Central memory CD8-positive, alpha-beta T cell (primary cell): ENCODE measurements at regions not wholly inside any gene's neighbourhood (a gene's known extent, or its start where the extent isn't known, plus 50 kb on each side); places are given as distances from the start of the nearest gene placed in this dataset.

Experiments
- ATAC-seq: fragments of 150-1000 bp; cut with Tn5 transposase; replicated peaks from 2 replicates; pipeline ENCODE4 v1.10.0; 2022; ENCODE audit warnings: mild to moderate bottlenecking, moderate FRiP score, moderate number of reproducible peaks; ENCODE audit not compliant: poor library complexity, severe bottlenecking; ENCODE audit errors: extremely low read depth
- DNase-seq, 2 donors: peaks; one replicate each; pipeline ENCODE4 v3.0.0; 2021; ENCODE audit warnings: low spot score in 2 of 2
- H3K27ac Mint-ChIP-seq: one replicate; pipeline ENCODE4 v1.8.0; 2022; ENCODE audit warnings: low read depth, mild to moderate bottlenecking, moderate library complexity, mixed read lengths
- H3K27me3 Mint-ChIP-seq: one replicate; pipeline ENCODE4 v1.8.0; 2022; ENCODE audit warnings: mixed read lengths
- H3K36me3 Mint-ChIP-seq: one replicate; pipeline ENCODE4 v1.8.0; 2022; ENCODE audit warnings: mild to moderate bottlenecking, moderate library complexity, mixed read lengths; ENCODE audit not compliant: insufficient read depth
- H3K4me1 Mint-ChIP-seq: one replicate; pipeline ENCODE4 v1.8.0; 2022; ENCODE audit warnings: mixed read lengths
- H3K4me3 Mint-ChIP-seq: one replicate; pipeline ENCODE4 v1.8.0; 2022; ENCODE audit warnings: mild to moderate bottlenecking, moderate library complexity, mixed read lengths
- H3K9me3 Mint-ChIP-seq: one replicate; pipeline ENCODE4 v1.8.0; 2022; ENCODE audit warnings: mixed read lengths

GRCh38 chr1:2939041-2939552, 82.2 kb upstream of the ACTRT2 start:
- DNase-seq (no peak), ATAC-seq (no peak)
- Mint-ChIP-seq H3K4me3 (no peak overlapping the region), H3K4me1 (no peaks in the 10 kb centered on the region), H3K27me3 (peaks cover 9% of the 10 kb centered on the region), H3K27ac (no peak overlapping the region), H3K36me3 (no peaks in the 10 kb centered on the region), H3K9me3 (peaks cover 11% of the 10 kb centered on the region)

GRCh38 chr1:2940178-2940577, 81.1 kb upstream of the ACTRT2 start:
- Mint-ChIP-seq H3K36me3 (no peaks in the 10 kb centered on the region), H3K4me1 (no peaks in the 10 kb centered on the region), H3K9me3 (peaks cover 11% of the 10 kb centered on the region), H3K4me3 (no peak overlapping the region), H3K27ac (no peak overlapping the region), H3K27me3 (peaks cover 9% of the 10 kb centered on the region)
- DNase-seq (no peak), ATAC-seq (no peak)

- H3K36me3 Mint-ChIP-seq, result no peaks in the 10 kb centered on the region
- peaks cover 11% of the 10 kb centered on the region for H3K9me3 Mint-ChIP-seq
- no peak overlapping the region for H3K27ac Mint-ChIP-seq
Observed at GRCh38 chr1:2941040-2941439, 80.2 kb upstream of the ACTRT2 start.

DNA sequence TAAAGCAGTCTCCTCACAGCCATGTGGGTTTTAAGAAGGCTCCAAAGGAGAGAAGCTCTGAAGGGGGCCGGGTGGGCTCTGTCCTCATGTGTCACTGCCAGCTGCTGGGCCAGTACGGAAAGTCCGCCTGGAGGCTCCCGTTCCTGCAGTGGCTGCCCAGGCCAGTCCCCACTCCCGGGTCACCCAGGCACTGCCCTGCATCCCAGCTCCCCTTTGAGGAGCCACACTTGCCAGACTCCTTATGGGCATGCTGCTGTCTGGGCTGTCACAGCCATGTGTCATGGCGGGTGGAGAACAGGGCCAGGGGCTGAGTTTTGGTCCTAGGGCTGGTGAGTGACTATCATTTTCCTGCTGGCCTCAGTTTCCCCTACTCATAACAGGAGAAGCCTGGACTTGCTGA, 79.4 kb upstream of the ACTRT2 start:
- Mint-ChIP-seq H3K27me3 (peaks cover 9% of the 10 kb centered on the region), H3K36me3 (no peaks in the 10 kb centered on the region), H3K9me3 (peaks cover 11% of the 10 kb centered on the region), H3K4me1 (no peaks in the 10 kb centered on the region), H3K4me3 (no peak overlapping the region), H3K27ac (no peak overlapping the region)
- DNase-seq, result no peak
- no peak for ATAC-seq

More at GRCh38 chr1:2941040-2941439, 80.2 kb upstream of the ACTRT2 start:
- Mint-ChIP-seq H3K27me3 (peaks cover 9% of the 10 kb centered on the region), H3K4me1 (no peaks in the 10 kb centered on the region), H3K4me3 (no peak overlapping the region)
- DNase-seq (no peak), ATAC-seq (no peak)

- no peaks in the 10 kb centered on the region for H3K4me1 Mint-ChIP-seq
- peaks cover 9% of the 10 kb centered on the region for H3K27me3 Mint-ChIP-seq
- H3K4me3 Mint-ChIP-seq, result no peak overlapping the region
- ATAC-seq (no peak), DNase-seq (no peak)
- peaks cover 11% of the 10 kb centered on the region for H3K9me3 Mint-ChIP-seq
- H3K27ac Mint-ChIP-seq, result no peak overlapping the region
- H3K36me3 Mint-ChIP-seq, result no peaks in the 10 kb centered on the region
Observed at GRCh38 chr1:2942410-2942809, 78.9 kb upstream of the ACTRT2 start.

- no peaks in the 10 kb centered on the region for H3K36me3 Mint-ChIP-seq
- peaks cover 9% of the 10 kb centered on the region for H3K27me3 Mint-ChIP-seq
- H3K27ac Mint-ChIP-seq, result no peak overlapping the region
- H3K4me3 Mint-ChIP-seq, result no peak overlapping the region
- H3K9me3 Mint-ChIP-seq, result peaks cover 4% of the 10 kb centered on the region
- ATAC-seq (no peak), DNase-seq (no peak)
- no peaks in the 10 kb centered on the region for H3K4me1 Mint-ChIP-seq
Observed at GRCh38 chr1:2943686-2944260, 77.5 kb upstream of the ACTRT2 start.

DNA sequence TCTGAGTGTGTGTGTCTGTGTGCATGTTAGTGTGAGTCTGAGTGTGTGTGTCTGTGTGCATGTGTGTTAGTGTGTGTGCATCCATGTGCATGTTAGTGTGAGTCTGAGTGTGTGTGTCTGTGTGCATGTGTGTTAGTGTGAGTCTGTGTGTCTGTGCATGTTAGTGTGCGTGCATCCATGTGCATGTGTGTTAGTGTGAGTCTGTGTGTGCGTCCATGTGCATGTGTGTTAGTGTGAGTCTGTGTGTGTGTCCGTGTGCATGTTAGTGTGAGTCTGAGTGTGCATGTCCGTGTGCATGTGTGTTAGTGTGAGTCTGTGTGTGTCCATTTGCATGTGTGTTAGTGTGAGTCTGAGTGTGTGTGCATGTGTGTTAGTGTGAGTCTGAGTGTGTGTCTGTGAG, 76.6 kb upstream of the ACTRT2 start:
- Mint-ChIP-seq H3K27me3 (peaks cover 9% of the 10 kb centered on the region), H3K27ac (no peak overlapping the region), H3K9me3 (peaks cover 4% of the 10 kb centered on the region), H3K4me3 (no peak overlapping the region), H3K36me3 (no peaks in the 10 kb centered on the region), H3K4me1 (no peaks in the 10 kb centered on the region)
- ATAC-seq (no peak), DNase-seq (no peak)

DNA sequence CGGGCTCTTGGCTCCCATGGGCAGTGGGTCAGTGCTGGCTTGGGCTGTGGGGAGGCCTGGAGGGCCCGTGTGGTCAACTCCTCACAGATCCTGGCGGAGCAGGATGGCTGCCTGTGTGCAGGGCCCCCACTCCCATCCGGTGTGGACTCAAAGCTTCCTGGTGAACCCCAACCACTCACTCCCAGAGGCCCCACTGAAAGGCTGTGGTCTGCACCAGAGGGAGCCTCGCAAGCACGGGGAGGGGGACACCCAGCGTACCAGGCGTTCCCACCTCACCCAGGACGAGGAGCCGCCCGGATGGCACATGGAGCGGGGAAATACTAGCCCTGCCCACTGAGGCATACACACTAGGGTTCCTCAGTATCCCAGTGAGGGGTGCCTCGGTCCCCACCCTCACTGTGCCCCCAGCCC, 75.4 kb upstream of the ACTRT2 start:
- Mint-ChIP-seq H3K36me3 (no peaks in the 10 kb centered on the region), H3K27me3 (peaks cover 16% of the 10 kb centered on the region), H3K27ac (no peak overlapping the region), H3K9me3 (peaks cover 4% of the 10 kb centered on the region), H3K4me1 (no peaks in the 10 kb centered on the region), H3K4me3 (no peak overlapping the region)
- ATAC-seq (no peak), DNase-seq (no peak)

DNA sequence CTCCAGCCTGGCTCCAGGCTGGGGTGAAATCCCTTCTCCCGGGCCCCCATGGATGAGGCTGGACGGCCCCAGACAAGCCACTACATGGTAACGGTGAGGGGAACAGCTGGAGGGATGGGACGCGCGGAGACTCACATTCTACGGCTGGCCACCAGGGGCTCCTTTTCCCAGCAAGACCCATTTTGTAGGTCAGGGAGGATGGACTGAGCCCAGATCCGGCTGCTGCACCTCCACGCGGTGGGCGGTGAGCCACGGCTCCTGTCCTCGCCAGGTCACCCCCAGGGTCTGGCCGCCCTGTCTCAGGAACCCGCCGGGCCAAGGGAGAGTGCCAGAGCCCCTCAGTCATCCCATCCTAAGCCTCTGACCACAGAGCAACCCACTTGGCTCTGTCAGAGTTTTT, 75.0 kb upstream of the ACTRT2 start:
- Mint-ChIP-seq H3K9me3 (peaks cover 4% of the 10 kb centered on the region), H3K4me1 (no peaks in the 10 kb centered on the region), H3K27me3 (peaks cover 17% of the 10 kb centered on the region), H3K36me3 (no peaks in the 10 kb centered on the region), H3K4me3 (no peak overlapping the region), H3K27ac (no peak overlapping the region)
- ATAC-seq (no peak), DNase-seq (no peak)

- DNase-seq (no peak), ATAC-seq (no peak)
- no peaks in the 10 kb centered on the region for H3K9me3 Mint-ChIP-seq
- H3K36me3 Mint-ChIP-seq, result no peaks in the 10 kb centered on the region
- H3K27ac Mint-ChIP-seq, result no peak overlapping the region
- peaks cover 11% of the 10 kb centered on the region for H3K27me3 Mint-ChIP-seq
- no peaks in the 10 kb centered on the region for H3K4me1 Mint-ChIP-seq
- H3K4me3 Mint-ChIP-seq, result no peak overlapping the region
Observed at GRCh38 chr1:2946999-2947690, 74.1 kb upstream of the ACTRT2 start.

DNA sequence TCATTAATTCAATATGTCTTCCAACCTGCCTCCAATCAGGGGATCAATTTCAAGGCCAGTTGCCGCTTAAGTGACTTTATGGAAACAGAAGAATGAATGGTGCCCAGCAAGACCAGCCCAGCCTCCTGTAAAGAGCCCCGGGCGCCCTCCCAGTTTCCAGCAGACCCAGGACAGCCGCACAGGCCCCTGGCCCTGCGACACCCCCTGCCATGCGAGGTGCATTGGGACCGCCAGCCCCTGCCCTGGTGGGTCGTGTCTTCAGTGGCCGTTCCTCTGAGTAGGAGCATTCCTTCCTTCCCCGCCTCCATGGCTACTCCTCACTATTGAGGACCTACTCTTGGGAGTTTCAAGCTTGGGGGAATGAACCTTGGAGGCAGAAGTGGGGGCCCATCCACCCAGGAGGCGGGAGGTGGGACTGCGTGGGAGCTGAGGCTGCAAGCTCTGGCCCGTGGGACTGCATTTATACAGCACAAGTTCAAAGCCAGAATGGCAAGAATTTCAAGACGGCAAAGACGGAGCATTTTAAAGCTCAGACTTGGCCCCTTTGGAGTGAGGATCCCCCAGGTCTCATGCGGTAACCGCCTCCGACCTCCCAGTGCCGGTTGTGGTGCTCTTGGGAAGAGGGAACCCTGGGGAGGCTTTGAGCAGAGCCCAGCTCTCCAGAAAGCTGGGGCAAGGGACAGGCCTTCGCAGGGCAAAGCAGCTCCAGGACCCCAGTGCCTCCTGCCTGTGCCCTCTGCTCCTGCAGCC, 73.1 kb upstream of the ACTRT2 start:
- no peak for DNase-seq
- peaks cover 7% of the 10 kb centered on the region for H3K9me3 Mint-ChIP-seq

DNA sequence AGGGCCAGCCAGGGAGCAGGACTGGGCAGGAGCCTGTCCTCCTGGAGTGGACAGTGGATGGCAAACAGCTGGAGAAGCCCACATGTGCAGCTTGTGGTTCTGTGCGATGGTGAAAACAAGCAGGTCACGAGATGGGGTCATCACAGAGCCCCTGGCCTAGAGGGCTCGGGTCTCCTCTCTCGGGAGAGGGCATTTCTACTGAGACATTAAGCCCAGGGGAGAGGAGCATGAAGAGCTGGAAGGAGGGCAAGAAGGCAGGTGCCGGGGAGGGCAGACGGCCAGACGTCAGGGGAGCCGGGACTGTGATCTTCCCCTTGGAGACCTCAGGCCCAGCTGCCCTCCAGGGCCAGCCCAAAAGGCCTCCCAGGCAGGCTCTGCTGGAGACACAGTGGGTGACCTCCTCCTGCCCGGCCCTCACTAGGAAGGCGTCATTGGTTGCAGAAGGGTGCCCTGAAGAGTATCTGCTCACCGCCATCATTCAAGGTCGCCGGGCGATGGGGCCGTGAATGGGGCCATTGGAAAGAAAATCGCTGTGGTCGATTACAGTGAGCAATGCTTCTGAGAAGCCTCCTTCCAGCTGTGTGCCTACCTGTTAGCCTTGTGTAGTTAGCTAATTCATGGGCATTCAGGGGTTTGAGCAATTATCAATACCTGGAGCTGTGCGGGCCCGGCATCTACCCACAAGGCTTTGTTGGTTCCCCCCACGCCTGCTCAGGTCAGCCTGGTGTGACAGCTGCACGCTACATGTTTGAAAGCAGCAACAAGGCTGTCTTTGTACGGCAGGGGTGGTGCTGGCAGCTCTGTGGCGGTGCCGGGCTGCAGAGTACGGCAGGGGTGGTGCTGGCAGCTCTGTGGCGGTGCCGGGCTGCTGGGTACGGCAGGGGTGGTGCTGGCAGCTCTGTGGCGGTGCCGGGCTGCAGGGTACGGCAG, 72.3 kb upstream of the ACTRT2 start:
- ATAC-seq (no peak), DNase-seq (no peak)
- H3K4me1 Mint-ChIP-seq, result no peaks in the 10 kb centered on the region
- no peak overlapping the region for H3K4me3 Mint-ChIP-seq
- H3K36me3 Mint-ChIP-seq, result no peaks in the 10 kb centered on the region
- H3K27me3 Mint-ChIP-seq, result peaks cover 21% of the 10 kb centered on the region
- H3K27ac Mint-ChIP-seq, result no peak overlapping the region
- H3K9me3 Mint-ChIP-seq, result peaks cover 15% of the 10 kb centered on the region

More for the DNA sequence above, 73.1 kb upstream of the ACTRT2 start:
- Mint-ChIP-seq H3K27ac (no peak overlapping the region), H3K4me1 (no peaks in the 10 kb centered on the region), H3K4me3 (no peak overlapping the region), H3K27me3 (peaks cover 17% of the 10 kb centered on the region), H3K36me3 (no peaks in the 10 kb centered on the region)
- no peak for ATAC-seq
